Transverse colon (tissue), 4 donors: ENCODE measurements at regions not wholly inside any gene's neighbourhood (a gene's known extent, or its start where the extent isn't known, plus 50 kb on each side); places are given as distances from the start of the nearest gene placed in this dataset.

Source experiments
- CTCF ChIP-seq, 5 experiments: fragments of 200-600 bp in 3 of 5; fragments of 450-650 bp in 2 of 5; sonication (generic) in 3 of 5; IDR thresholded peaks; 1 replicate in 2 of 5; 2 replicates in 3 of 5; pipeline ENCODE4 v1.5.1; 2016 to 2017; ENCODE audit warnings: antibody characterized with exemption in 5 of 5, inconsistent platforms in 3 of 5, mild to moderate bottlenecking in 2 of 5, moderate library complexity in 1 of 5
- POLR2A ChIP-seq: fragments of 450-650 bp; IDR thresholded peaks from one replicate; pipeline ENCODE4 v1.6.1; 2016; ENCODE audit warnings: antibody characterized with exemption, mild to moderate bottlenecking, moderate library complexity
- POLR2AphosphoS5 ChIP-seq, 3 donors: sonication (generic); formaldehyde crosslinking; IDR thresholded peaks; one replicate each; pipeline ENCODE4 v1.6.1; 2016; ENCODE audit warnings: antibody characterized with exemption in 3 of 3

- TF ChIP-seq CTCF (IDR thresholded peaks at IDR 0.05) (no peak), POLR2A (no peak), POLR2AphosphoS5 (IDR thresholded peaks at IDR 0.05) (no peak)
These were observed 722.9 kb upstream of the RAG2 start for GRCh38 chr11:37320921-37321320.
